T-helper 2 cell (primary cell): ENCODE measurements at regions not wholly inside any gene's neighbourhood (a gene's known extent, or its start where the extent isn't known, plus 50 kb on each side); places are given as distances from the start of the nearest gene placed in this dataset.
"Not testable (repeated sequence)": the region's sequence is repeated elsewhere in the genome, so short reads cannot be mapped to it uniquely, and the experiment has no call there.

ENCODE experiments used
- DNase-seq, 5 experiments: peaks; one replicate each; pipeline versions ENCODE4 v3.0.0 to v3.0.0-alpha.2; 2012 to 2022

DNA sequence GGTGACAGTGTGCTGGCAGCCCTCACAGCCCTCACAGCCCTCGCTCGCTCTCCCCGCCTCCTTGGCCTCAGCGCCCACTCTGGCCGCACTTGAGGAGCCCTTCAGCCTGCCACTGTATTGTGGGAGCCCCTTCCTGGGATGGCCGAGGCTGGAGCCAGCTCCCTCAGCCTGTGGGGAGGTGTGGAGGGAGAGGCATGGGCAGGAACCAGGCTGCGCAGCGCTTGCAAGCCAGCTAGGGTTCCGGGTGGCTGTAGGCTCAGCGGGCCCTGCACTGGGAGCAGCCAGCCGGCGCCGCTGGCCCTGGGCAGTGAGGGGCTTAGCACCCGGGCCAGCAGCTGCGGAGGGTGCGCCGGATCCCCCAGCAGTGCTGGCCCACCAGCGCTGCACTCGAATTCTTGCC is 177.0 kb downstream of the MSX2 start:
- no peak for DNase-seq

- no peak for DNase-seq
These were observed 176.0 kb downstream of the MSX2 start for GRCh38 chr5:174900240-174900865.

GRCh38 chr5:174897281-174897950 is 173.0 kb downstream of the MSX2 start:
- DNase-seq, result no peak

DNA sequence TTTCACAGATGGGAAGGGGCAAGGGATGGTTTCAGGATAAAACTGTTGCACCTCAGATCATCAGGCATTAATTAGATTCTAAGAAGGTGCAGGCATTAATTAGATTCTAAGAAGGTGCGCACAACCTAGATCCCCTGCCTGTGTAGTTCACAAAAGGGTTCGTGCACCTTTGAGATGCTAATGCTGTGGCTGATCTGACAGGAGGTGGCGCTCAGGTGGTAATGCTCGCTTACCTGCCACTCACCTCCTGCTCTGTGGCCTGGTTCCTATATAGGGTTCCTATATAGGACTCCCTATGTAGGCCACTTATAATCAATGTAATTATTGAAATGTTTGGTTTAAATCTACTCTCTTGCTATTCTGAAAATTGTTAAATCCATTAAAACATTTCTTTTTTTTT is 171.0 kb downstream of the MSX2 start:
- DNase-seq, result no peak

- no peak for DNase-seq
These were observed 168.4 kb downstream of the MSX2 start for GRCh38 chr5:174892742-174893141.

GRCh38 chr5:174880412-174881200 is 156.2 kb downstream of the MSX2 start:
- not testable (repeated sequence) for DNase-seq

DNA sequence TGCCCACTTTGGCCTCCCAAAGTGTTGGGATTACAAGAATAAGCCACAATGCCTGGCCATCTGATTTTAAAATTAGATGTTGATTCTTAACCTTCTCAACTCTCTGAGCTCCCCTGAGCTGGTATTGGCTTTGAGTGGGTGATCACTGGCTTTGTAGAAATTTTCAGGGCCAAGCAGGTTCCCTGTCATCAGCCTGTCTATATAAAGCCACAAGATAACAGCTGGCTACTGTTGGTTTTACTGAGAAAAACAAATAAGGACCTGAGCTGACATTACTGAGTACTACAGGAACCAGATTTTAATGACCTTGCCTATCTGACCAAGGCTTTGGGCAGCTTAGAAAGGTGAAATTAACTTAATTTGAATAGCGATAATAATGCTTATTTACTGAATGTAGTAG is 153.6 kb downstream of the MSX2 start:
- DNase-seq, result no peak

- no peak for DNase-seq
These were observed 147.9 kb downstream of the MSX2 start for GRCh38 chr5:174872271-174872670.

GRCh38 chr5:174852143-174852542 is 127.8 kb downstream of the MSX2 start:
- no peak for DNase-seq

- no peak for DNase-seq
These were observed 126.3 kb downstream of the MSX2 start for GRCh38 chr5:174850565-174851169.

DNA sequence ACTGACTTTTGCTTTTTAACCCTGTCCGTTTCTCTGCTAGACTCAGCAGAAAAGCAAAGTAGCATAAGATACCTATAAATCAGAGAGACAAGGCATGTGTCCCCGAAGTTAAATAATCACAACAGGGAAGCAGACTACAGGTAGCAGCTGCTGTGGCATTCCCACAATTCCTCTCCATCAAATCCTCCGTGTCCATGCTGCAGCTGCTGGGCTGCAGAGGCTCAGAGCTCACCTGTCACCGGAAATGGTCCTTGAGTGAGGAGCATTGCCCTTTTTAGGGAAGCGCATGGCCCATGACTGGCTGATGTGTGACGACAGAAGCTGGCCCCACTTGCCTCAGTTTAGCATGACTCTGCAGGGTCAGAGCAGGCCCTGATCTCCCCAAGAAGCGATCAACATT is 125.0 kb downstream of the MSX2 start:
- no peak for DNase-seq

DNA sequence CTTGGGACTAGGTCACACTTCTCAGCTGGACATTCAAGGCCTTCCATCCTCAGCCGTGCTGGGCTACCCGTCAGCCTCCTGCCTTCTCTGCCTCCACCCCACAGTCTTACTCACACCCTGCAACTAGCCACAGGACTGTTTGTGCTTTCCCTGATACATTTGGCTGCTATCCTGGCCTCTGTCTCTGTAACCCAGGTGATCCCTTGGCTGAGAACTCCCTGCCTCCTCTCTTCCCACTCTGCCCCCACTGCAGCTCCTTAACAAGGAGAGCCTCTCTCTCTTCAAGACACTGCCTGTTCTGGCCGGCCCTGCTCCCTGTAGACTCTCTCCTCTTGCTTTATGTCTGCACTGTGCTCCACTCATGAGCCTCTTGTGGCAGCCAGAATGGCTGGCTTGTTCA is 120.6 kb downstream of the MSX2 start:
- no peak for DNase-seq

- no peak for DNase-seq
These were observed 119.2 kb downstream of the MSX2 start for GRCh38 chr5:174843263-174844250.

- DNase-seq, result no peak
These were observed 116.1 kb downstream of the MSX2 start for GRCh38 chr5:174840435-174840834.

DNA sequence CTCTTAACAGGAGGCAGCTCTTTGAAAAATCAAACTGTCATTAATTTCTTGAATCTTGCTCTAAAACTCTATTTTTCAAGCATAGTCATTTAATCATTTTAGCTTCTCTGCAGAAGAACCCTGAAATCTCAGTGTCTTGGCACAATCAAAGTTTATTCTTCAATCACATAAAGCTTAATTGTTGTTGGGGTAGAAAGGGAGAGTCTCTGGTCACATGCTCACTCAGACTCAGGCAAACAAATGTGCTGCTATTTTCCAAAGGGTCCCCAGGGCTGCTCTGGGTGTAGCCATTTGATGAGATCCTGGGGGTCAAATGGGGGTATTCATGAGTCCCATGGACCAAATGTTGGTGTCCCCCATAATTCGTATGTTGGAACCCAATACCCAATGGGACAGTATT is 114.8 kb downstream of the MSX2 start:
- DNase-seq, result no peak

- DNase-seq, result no peak
These were observed 113.8 kb downstream of the MSX2 start for GRCh38 chr5:174837919-174838902.

GRCh38 chr5:174834081-174834480 is 109.7 kb downstream of the MSX2 start:
- DNase-seq, result no peak

DNA sequence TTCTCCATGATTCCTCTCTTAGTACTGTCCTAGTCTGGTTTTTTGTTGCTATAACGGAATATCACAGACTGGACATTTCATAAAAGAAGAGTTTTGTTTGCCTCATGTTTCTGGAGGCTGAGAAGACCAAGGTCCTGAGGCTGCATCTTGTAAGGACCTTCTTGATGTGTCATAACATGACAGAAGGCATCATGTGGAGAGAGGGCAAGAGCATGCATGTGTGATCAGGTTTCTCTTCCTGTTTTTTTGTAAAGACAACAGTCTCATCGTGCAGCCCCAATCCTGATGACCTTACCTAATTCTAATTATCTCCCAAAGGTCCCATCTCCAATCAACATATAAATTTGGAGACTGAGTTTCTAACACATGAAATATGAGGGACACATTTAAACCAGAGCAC is 108.4 kb downstream of the MSX2 start:
- no peak for DNase-seq

GRCh38 chr5:174832025-174832424 is 107.6 kb downstream of the MSX2 start:
- no peak for DNase-seq

DNA sequence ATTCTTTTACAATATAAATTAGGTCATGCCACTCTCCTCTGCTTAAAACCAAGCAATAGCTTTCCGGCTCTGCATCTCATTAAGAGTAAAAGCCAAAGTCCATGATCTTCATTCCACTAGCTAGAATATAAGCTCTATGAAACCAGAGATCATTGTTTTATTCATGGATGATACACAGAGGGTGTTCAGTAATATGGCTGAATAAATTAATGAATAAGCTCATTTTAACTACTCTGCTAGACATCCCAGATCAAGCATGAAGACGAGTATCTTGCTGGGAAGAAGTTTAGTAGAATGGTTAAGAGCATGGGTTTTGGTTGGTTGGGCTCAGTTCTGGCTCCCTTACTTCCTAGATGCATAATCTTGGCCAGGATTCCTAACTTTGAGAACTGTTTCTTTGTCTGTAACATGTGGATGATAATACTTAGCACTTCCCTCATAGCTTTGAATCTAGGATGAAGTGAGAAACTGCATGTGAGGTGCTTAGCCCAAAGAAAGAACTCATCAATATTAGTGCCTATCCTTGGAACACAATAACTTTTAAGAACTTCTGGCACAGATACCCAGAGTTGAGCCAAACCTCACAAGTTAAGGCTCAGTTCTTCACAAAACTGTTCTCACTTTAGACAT is 106.8 kb downstream of the MSX2 start:
- DNase-seq, result no peak

GRCh38 chr5:174829511-174829864 is 105.1 kb downstream of the MSX2 start:
- no peak for DNase-seq
